ENCODE measurements at regions not wholly inside any gene's neighbourhood (a gene's known extent, or its start where the extent isn't known, plus 50 kb on each side); places are given as distances from the start of the nearest gene placed in this dataset.

DNA sequence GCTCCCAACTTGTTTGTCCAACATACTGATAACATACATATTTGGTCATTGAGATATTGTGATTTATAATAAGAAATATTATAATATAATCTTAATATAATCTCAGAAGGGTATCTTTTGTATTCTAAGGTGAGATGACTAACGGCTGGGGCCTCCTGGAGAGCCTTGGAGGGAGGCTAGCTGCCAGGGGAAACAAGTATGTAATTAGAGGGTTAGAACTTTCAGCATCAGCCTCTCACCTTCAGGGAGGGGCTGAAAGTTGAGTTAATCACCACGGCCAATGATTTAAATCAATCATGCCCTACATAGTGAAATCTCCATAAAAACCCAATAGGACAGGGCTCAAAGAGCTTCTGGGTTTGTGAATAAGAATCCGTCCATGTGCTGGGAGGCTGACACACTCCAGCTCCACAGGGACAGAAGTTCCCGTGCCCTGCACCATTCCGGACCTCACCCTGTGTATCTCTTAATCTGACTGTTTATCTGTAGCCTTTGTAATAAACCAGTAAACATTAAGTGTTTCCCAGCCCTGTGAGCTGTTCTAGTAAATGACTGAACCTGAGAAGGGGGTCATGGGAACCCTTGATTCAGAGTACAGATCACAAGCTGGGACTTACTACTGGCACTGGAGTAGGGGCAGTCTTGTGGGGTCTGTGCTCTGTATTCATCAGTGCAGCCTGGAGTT lies 86.3 kb upstream of the STEAP1B start:
- DNase-seq: no peak

GRCh38 chr7:22584179-22584578 lies 84.2 kb upstream of the STEAP1B start:
- no peak for DNase-seq

- DNase-seq: no peak
These were observed 83.1 kb upstream of the STEAP1B start for GRCh38 chr7:22582863-22583622.

DNA sequence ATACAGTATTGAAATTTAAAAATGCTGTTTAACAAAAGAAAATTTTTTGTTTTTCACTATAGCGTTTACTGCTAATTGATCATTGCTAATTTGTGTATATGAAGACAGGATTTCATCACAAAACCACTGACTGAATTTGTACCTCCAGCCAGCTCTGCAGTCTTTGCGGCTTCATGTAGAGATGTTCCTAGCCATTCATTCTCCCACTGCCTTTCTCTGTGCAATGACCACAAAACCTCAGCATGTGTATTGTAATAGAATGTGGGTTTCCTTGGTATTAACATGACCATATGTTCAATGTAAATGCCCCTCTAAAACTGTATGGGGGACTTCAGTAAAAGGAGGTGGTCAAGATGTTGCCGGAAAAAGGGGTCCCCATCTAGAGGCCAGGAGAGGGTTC lies 81.1 kb upstream of the STEAP1B start:
- no peak for DNase-seq

- no peak for DNase-seq
These were observed 80.0 kb upstream of the STEAP1B start for GRCh38 chr7:22579961-22580360.

GRCh38 chr7:22578007-22578733 lies 78.2 kb upstream of the STEAP1B start:
- no peak for DNase-seq

DNA sequence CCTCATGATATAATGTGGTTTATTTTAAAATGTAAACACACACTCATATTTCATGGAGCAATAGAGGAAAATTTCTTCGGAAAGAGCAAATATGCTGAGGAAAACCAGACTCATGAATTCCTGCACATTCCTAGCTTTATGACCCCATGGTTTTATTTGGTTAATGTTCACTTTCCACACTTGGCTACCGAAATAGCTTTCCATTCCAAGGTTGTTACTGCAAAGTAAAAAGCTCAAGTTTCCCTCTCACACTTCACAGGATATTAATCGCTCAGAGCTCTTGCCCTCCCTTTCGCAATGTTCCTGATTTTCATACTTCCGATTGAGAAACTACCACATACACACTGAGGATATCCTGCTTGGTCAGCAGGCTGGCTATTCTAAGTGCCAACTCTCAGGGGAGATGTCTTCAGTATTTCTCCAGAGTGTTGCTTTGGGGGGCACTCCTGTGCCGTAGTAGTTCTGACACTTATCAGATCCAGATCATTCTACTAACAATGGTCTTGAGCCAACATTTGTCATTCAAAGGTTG lies 77.5 kb upstream of the STEAP1B start:
- DNase-seq: no peak

DNA sequence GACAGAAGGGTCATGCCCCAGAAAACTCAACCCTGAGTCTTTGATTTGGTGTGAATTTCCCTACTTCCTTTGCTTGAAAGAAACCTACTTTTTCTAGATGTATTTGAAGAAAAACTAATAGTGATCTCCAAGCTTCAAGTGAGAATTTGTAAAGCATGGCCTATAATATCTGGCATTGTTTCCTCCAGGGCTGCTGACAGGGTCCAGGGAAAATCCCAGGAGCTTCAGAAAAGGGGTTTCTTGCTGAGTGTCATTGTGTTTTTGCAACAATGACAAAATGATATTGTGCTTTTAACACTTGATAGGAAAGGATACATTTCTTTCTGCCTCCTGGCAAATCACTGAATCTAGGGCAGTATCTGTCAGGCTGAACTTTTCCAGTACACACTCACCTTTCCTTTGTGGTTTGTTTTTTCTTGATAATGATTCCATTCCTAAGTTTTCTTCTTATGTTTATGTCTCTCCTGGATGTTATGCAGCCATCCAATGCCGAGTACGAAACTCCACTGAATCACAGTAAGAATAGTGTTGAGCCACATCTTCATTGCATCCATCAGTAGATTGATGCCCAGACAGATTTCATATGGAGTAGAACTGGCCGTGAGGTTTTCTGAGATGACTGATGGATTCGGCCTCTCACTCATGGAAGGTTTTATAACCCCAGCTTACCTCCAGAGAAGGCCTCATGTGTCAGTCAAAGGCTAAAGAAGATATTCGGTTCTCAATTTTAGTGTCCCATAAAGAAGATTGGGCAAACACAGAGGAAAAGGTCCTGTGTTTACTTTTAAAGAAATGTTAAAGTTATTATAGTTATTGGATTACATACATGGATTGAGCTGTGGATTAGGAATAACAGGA lies 76.9 kb upstream of the STEAP1B start:
- no peak for DNase-seq

DNA sequence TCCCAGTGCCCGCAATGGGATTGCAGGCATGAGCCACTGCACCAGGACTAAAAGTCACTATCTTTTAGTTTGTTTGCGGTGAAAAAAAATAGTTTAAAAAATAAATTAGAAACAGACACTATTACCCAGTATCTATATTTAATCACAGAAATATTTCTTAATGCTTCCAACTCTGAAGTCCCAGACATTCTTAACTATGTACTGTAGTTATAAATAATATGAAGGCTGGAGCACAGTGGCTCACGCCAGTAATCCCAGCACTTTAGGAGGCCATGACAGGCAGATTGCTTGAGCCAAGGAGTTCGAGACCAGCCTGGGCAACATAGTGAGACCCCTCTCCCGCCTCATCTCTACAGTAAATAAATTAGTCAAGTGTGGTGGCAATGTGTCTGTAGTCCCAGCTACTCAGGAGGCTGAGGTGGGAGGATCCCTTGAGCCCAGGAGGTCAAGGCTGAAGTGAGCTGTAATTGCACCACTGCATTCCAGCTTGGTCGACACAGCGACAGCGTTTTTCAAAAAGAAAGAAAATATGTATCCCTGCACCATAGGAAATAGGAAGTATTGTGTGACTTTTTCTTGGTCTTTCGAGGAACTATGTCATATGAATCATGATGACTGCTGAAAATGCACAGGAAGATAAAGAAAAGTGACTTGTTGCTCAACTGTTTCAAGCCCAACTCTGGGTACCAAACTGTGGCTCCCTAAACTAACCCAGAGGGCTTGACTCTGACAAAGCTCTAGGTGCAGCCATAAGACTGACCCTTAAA lies 74.9 kb upstream of the STEAP1B start:
- DNase-seq: no peak

- no peak for DNase-seq
These were observed 72.9 kb upstream of the STEAP1B start for GRCh38 chr7:22572937-22573336.

GRCh38 chr7:22572292-22572691 lies 72.3 kb upstream of the STEAP1B start:
- no peak for DNase-seq

GRCh38 chr7:22571766-22572165 lies 71.8 kb upstream of the STEAP1B start:
- no peak for DNase-seq

DNA sequence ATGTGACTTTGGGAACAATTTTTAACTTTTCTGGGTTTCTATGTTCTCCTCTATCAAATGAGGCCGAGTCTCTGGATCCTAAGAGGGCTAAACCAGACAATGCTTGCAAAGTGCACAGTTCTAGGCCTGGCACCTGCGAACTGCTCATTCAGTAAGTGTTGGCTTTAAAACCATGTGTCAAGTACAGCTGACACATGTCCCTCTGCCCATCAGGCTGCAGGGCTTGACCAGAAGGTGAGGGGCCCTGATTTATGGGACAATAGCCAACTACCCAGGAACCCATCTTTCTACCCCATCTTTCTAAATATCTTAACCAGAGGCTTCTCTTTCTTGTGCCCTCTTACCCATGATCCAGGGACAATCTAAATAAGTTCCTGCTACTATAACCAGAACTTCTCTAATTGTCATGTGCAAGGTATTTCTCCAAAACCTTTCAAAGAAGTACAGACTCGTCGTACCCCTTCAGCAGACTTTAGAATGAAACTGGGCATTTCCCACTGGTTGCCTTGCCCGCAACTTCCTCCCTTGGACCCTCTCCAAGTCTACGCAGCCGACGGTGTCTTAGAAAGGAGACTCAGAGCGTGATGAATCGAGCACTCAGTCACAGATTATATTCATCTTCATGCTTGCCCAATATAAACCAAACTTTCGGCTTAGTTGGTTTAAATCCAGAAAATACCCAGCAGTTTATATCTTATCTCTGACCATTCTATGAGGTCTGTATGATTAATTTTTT lies 69.8 kb upstream of the STEAP1B start:
- no peak for DNase-seq

GRCh38 chr7:22566592-22566991 lies 66.6 kb upstream of the STEAP1B start:
- DNase-seq: no peak

- no peak for DNase-seq
These were observed 66.2 kb upstream of the STEAP1B start for GRCh38 chr7:22566176-22566575.

GRCh38 chr7:22565315-22565811 lies 65.4 kb upstream of the STEAP1B start:
- no peak for DNase-seq

GRCh38 chr7:22564511-22565045 lies 64.6 kb upstream of the STEAP1B start:
- DNase-seq: no peak

GRCh38 chr7:22563621-22564241 lies 63.7 kb upstream of the STEAP1B start:
- peak; percentile 22 for DNase-seq

- DNase-seq: no peak
These were observed 63.1 kb upstream of the STEAP1B start for GRCh38 chr7:22563032-22563501.

Measured in stimulated activated naive CD4-positive, alpha-beta T cell treated with Interleukin-2 at 50 U/mL for 16 hours (primary cell).